ENCODE measurements at regions not wholly inside any gene's neighbourhood (a gene's known extent, or its start where the extent isn't known, plus 50 kb on each side); places are given as distances from the start of the nearest gene placed in this dataset.

DNA sequence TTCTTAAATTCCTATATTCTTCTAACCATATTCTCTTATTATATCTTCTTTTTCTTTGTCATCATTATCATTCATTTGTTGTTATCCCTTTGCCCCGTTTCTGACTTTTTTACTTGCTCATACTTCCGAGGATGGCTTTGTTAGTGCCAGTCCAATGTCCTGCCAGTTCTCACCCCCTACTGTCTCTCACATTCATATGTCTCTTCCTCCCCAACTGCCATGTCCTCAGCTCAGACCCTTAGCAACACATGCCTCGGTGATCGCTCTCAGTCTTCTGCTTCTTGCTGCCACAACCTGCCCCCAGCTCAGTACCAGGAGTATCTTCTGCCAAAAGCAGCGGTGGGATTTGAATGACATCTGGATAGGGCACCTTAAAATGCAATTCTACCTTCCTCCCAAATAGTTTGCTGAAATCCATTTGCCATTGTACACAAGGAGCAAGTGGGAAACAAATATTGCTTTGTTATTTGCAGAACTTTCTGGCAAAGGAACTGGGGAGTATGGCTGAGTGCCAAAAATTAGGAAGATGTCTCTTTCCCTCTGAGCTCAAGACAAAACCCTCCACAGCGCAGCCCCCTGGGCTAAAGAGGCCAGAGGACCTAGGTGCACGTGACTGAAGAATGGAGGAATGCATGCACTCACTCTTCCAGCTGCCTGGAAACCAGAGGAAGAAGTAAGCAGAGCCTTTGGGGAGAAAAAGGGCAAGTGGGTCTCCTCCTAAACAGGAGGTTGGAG, 57.7 kb upstream of the CTNNB1 start:
- TF ChIP-seq, protein P1, sequence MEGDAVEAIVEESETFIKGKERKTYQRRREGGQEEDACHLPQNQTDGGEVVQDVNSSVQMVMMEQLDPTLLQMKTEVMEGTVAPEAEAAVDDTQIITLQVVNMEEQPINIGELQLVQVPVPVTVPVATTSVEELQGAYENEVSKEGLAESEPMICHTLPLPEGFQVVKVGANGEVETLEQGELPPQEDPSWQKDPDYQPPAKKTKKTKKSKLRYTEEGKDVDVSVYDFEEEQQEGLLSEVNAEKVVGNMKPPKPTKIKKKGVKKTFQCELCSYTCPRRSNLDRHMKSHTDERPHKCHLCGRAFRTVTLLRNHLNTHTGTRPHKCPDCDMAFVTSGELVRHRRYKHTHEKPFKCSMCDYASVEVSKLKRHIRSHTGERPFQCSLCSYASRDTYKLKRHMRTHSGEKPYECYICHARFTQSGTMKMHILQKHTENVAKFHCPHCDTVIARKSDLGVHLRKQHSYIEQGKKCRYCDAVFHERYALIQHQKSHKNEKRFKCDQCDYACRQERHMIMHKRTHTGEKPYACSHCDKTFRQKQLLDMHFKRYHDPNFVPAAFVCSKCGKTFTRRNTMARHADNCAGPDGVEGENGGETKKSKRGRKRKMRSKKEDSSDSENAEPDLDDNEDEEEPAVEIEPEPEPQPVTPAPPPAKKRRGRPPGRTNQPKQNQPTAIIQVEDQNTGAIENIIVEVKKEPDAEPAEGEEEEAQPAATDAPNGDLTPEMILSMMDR (IDR thresholded peaks at IDR 0.05 in 2 of 3, conservative IDR thresholded peaks at IDR 0.05 in 1 of 3; ENCODE audit: insufficient read depth in 2 of 3, low read depth in 1 of 3, low read length in 3 of 3): no peak
- TF ChIP-seq RFX5 (IDR thresholded peaks at IDR 0.05; ENCODE audit: low read depth, low read length): no peak
- TF ChIP-seq ILF3 (IDR thresholded peaks at IDR 0.05; ENCODE audit: borderline replicate concordance): no peak
- TF ChIP-seq SOX6 (IDR thresholded peaks at IDR 0.05): no peak
- no peak for TF ChIP-seq MYC (IDR thresholded peaks at IDR 0.05; ENCODE audit: low read depth, low read length)
- no peak for TF ChIP-seq MYC (CRISPR knock-in tag; IDR thresholded peaks at IDR 0.05; ENCODE audit: borderline replicate concordance, low read depth)
- no peak for TF ChIP-seq EZH2 (IDR thresholded peaks at IDR 0.05; ENCODE audit: borderline replicate concordance, low read depth, low read length)
- no peak for TF ChIP-seq ZNF263 (CRISPR knock-in tag; IDR thresholded peaks at IDR 0.05; ENCODE audit: borderline replicate concordance)
